Lung (tissue), 11 donors: ENCODE measurements at regions not wholly inside any gene's neighbourhood (a gene's known extent, or its start where the extent isn't known, plus 50 kb on each side); places are given as distances from the start of the nearest gene placed in this dataset.
"Not testable (repeated sequence)": the region's sequence is repeated elsewhere in the genome, so short reads cannot be mapped to it uniquely, and the experiment has no call there.

Experiments
- ATAC-seq: fragments of 200-7000 bp; cut with Tn5 transposase; one replicate; pipeline ENCODE4 v1.9.1; 2020; ENCODE audit warnings: moderate number of reproducible peaks; ENCODE audit not compliant: insufficient read depth, low FRiP score
- DNase-seq, 3 donors: peaks; one replicate each; pipeline ENCODE4 v3.0.0-alpha.2; 2013 to 2017
- H3K27ac ChIP-seq, 2 donors: one replicate each; pipeline ENCODE4 v1.5.1; 2013; ENCODE audit warnings: mild to moderate bottlenecking in 2 of 2, moderate library complexity in 2 of 2, control low read depth in 1 of 2, inconsistent platforms in 1 of 2, low read depth in 1 of 2, low read length in 1 of 2
- H3K27me3 ChIP-seq, 3 donors: one replicate each; pipeline ENCODE4 v1.5.1; 2013; ENCODE audit warnings: low read length in 2 of 3; ENCODE audit not compliant: control insufficient read depth in 3 of 3, insufficient read depth in 3 of 3
- H3K36me3 ChIP-seq, 4 donors: one replicate each; pipeline ENCODE4 v1.5.1; 2013; ENCODE audit warnings: low read length in 4 of 4, mild to moderate bottlenecking in 1 of 4, moderate library complexity in 1 of 4; ENCODE audit not compliant: control insufficient read depth in 4 of 4, insufficient read depth in 4 of 4
- H3K4me1 ChIP-seq, 5 donors: one replicate each; pipeline ENCODE4 v1.5.1; 2013; ENCODE audit warnings: low read length in 5 of 5, mild to moderate bottlenecking in 2 of 5, moderate library complexity in 1 of 5; ENCODE audit not compliant: control insufficient read depth in 5 of 5, insufficient read depth in 5 of 5
- H3K4me3 ChIP-seq: one replicate; pipeline ENCODE4 v1.5.1; 2013; ENCODE audit warnings: mild to moderate bottlenecking, control low read depth, moderate library complexity
- H3K9ac ChIP-seq, 2 donors: one replicate each; pipeline ENCODE4 v1.5.1; 2013; ENCODE audit warnings: low read length in 2 of 2, control low read depth in 1 of 2; ENCODE audit not compliant: insufficient read depth in 1 of 2
- H3K9me3 ChIP-seq, 4 donors: one replicate each; pipeline ENCODE4 v1.5.1; 2013; ENCODE audit warnings: low read length in 3 of 4, mild to moderate bottlenecking in 1 of 4, moderate library complexity in 1 of 4; ENCODE audit not compliant: control insufficient read depth in 4 of 4, insufficient read depth in 3 of 4
- CTCF ChIP-seq: IDR thresholded peaks from 2 replicates; pipeline ENCODE4 v1.5.1; 2012; ENCODE audit warnings: mild to moderate bottlenecking; ENCODE audit errors: control extremely low read depth, extremely low read depth
- WGBS, 2 donors: extraction: QIAGEN DNeasy Blood & Tissue Kit; methylation state at CpG; one replicate each; pipeline ENCODE4 v1.1.7; 2013; 5-methylcytosine and 5-hydroxymethylcytosine counted together
- donor health status: control.
- donor health status: control.
- donor health status: Bipolar disorder and iron deficiency.
- donor health status: healthy.
- donor health status: DM: yes; HTN: yes; CAD: no.

- Histone ChIP-seq H3K9me3 (peaks cover 0 to 12% (median 2%) of the 10 kb centered on the region in 4 donors), H3K4me1 (no peaks in the 10 kb centered on the region), H3K4me3 (no peak overlapping the region), H3K9ac (no peak overlapping the region), H3K27ac (no peak overlapping the region), H3K27me3 (no peaks in the 10 kb centered on the region), H3K36me3 (no peaks in the 10 kb centered on the region)
- ATAC-seq, result no peak
- WGBS, 2 donors, result 38 to 52% methylated on average over 2 of the region's 2 CpGs
- TF ChIP-seq CTCF, result no peak
- no peak for DNase-seq
Observed at GRCh38 chr19:28136796-28137195, 1076.2 kb downstream of the UQCRFS1 start.

- Histone ChIP-seq H3K4me3 (no peak overlapping the region), H3K36me3 (no peaks in the 10 kb centered on the region), H3K27me3 (no peaks in the 10 kb centered on the region), H3K4me1 (no peaks in the 10 kb centered on the region), H3K9me3 (peaks cover 0 to 10% (median 2%) of the 10 kb centered on the region in 4 donors), H3K9ac (no peak overlapping the region), H3K27ac (no peak overlapping the region)
- ATAC-seq, result no peak
- TF ChIP-seq CTCF, result no peak
- DNase-seq, result no peak
Observed at GRCh38 chr19:28135825-28136224, 1077.1 kb downstream of the UQCRFS1 start.

DNA sequence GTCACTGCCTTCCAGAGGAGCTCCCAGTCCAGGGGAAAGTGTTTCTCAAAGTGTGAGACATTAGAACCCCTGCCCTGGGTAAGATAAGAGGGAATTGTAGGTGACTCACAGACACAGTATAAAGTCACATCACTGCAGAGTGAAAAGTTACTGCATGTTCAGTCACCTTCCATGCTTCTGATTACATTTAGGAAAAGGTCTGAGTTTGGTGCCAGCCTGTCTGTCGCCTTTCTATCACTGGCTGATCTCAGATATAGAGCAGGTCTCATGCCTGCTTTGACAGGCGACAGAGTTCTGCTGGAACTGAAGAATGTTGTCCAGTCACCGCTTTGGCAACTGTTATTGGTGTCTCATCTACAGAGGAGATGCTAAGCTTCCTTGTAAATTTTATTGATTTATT lies 1078.6 kb downstream of the UQCRFS1 start:
- no peaks in the 10 kb centered on the region for H3K4me1 ChIP-seq
- 77 to 86% methylated on average over 3 of the region's 3 CpGs for WGBS, 2 donors
- no peak overlapping the region for H3K27ac ChIP-seq
- no peak overlapping the region for H3K4me3 ChIP-seq
- H3K27me3 ChIP-seq, result no peaks in the 10 kb centered on the region
- ATAC-seq (no peak), DNase-seq (no peak)
- H3K9ac ChIP-seq, result no peak overlapping the region
- no peaks in the 10 kb centered on the region for H3K36me3 ChIP-seq
- no peak for TF ChIP-seq CTCF
- H3K9me3 ChIP-seq, result peaks cover 0 to 9% (median 0%) of the 10 kb centered on the region in 4 donors

- H3K27ac ChIP-seq, H3K27me3 ChIP-seq, ATAC-seq, DNase-seq, H3K36me3 ChIP-seq, H3K4me1 ChIP-seq, H3K4me3 ChIP-seq, H3K9ac ChIP-seq, H3K9me3 ChIP-seq: not testable (repeated sequence)
- WGBS, 2 donors, result 33 to 51% methylated on average over 8 of the region's 8 CpGs
Observed at GRCh38 chr19:28130881-28131280, 1082.1 kb downstream of the UQCRFS1 start.
